Brain microvascular endothelial cell (primary cell): ENCODE measurements at regions not wholly inside any gene's neighbourhood (a gene's known extent, or its start where the extent isn't known, plus 50 kb on each side); places are given as distances from the start of the nearest gene placed in this dataset.

Experiments
- DNase-seq: peaks from one replicate; pipeline ENCODE4 v3.0.0-alpha.2; 2020
- H3K27ac ChIP-seq: fragments of 250-450 bp; sonication (Bioruptor Pico); 2 replicates; pipeline ENCODE4 v1.5.1; 2020; ENCODE audit warnings: mild to moderate bottlenecking, moderate library complexity
- H3K27me3 ChIP-seq: fragments of 250-450 bp; sonication (Bioruptor Pico); replicated peaks from 2 replicates; pipeline ENCODE4 v1.5.1; 2020; ENCODE audit warnings: mild to moderate bottlenecking
- H3K36me3 ChIP-seq: fragments of 250-450 bp; sonication (Bioruptor Pico); replicated peaks from 2 replicates; pipeline ENCODE4 v1.5.1; 2020; ENCODE audit warnings: mild to moderate bottlenecking
- H3K4me3 ChIP-seq: 2 replicates; pipeline ENCODE4 v1.5.1; 2011; ENCODE audit warnings: low read depth, mild to moderate bottlenecking, control low read depth, low read length, moderate library complexity
- in situ Hi-C: cut with HindIII; loops from 2 replicates; pipeline ENCODE4 v1.10.0; 2017; ENCODE audit warnings: low sequenced_read_pairs, low pct_ligation_motif_present
- TF ChIP-seq, protein P1 (sequence below): IDR thresholded peaks from 2 replicates; pipeline ENCODE4 v1.5.1; 2011; ENCODE audit warnings: low read depth, mild to moderate bottlenecking, moderate library complexity, low read length, control low read depth, inconsistent platforms; ENCODE audit errors: missing control alignments

DNA sequence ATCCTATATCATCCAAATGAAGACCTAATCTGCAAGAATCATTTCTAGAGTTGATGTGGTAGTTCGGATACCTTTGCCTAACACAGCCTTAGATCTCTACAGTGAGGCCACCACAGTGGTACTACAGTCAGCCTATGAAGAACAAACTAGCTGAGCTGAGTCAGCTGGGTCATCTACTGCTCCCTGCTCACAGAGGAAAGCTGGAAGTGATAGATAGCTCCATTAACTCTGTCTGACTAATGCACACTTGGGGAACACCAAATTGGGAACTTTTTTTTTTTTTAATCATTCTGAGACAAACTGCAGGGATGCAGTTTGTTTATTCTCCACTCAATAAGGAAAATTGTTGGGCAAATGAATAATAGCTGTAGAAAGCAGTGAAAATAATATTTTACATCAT is 1160.6 kb downstream of the PCDH9 start:
- Histone ChIP-seq H3K36me3 (no peaks in the 10 kb centered on the region), H3K27ac (no peak overlapping the region), H3K4me3 (no peak overlapping the region), H3K27me3 (no peaks in the 10 kb centered on the region)
- in situ Hi-C loops, result no loop called here
- TF ChIP-seq, protein P1, sequence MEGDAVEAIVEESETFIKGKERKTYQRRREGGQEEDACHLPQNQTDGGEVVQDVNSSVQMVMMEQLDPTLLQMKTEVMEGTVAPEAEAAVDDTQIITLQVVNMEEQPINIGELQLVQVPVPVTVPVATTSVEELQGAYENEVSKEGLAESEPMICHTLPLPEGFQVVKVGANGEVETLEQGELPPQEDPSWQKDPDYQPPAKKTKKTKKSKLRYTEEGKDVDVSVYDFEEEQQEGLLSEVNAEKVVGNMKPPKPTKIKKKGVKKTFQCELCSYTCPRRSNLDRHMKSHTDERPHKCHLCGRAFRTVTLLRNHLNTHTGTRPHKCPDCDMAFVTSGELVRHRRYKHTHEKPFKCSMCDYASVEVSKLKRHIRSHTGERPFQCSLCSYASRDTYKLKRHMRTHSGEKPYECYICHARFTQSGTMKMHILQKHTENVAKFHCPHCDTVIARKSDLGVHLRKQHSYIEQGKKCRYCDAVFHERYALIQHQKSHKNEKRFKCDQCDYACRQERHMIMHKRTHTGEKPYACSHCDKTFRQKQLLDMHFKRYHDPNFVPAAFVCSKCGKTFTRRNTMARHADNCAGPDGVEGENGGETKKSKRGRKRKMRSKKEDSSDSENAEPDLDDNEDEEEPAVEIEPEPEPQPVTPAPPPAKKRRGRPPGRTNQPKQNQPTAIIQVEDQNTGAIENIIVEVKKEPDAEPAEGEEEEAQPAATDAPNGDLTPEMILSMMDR, result no peak
- peak; percentile 19 for DNase-seq

DNA sequence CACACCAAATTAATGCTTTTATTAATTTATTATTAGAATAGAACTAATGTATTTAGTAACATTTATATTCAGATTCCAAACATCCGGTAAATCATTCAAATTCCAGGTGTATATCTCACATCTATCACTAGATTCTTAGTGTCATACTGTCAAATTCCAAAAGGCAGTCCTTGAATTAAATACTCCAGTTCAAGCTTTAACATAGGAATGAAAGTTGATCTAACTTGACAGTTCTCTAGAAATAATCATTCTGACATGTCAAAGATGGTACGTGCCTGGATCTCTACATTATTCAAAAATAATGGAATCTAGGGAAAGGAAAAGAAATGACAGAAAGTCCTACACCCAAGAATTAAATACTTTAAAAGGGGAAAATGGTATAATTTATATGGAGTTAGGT is 1161.5 kb downstream of the PCDH9 start:
- TF ChIP-seq, protein P1, result no peak
- H3K27me3 ChIP-seq, result no peaks in the 10 kb centered on the region
- in situ Hi-C loops, result no loop called here
- H3K27ac ChIP-seq, result no peak overlapping the region
- no peak overlapping the region for H3K4me3 ChIP-seq
- no peak for DNase-seq
- H3K36me3 ChIP-seq, result no peaks in the 10 kb centered on the region

DNA sequence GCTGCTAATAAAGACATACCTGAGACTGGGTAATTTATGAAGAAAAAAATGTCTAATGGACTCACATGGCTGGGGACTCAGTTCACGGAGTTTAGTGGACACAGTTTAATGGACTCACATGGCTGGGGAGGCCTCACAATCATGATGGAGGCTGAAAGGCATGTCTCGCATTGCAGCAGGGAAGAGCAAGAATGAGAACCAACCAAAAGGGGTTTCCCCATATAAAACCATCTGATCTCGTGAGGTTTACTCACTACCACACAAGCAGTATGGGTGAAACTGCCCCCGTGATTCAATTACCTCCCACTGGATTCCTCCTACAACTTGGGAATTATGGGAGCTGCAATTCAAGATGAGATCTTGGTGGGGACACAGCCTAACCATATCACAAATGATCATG is 1181.2 kb downstream of the PCDH9 start:
- Histone ChIP-seq H3K27me3 (no peaks in the 10 kb centered on the region), H3K4me3 (no peak overlapping the region), H3K27ac (no peak overlapping the region), H3K36me3 (no peaks in the 10 kb centered on the region)
- TF ChIP-seq, protein P1, result no peak
- in situ Hi-C loops, result no loop called here
- no peak for DNase-seq

DNA sequence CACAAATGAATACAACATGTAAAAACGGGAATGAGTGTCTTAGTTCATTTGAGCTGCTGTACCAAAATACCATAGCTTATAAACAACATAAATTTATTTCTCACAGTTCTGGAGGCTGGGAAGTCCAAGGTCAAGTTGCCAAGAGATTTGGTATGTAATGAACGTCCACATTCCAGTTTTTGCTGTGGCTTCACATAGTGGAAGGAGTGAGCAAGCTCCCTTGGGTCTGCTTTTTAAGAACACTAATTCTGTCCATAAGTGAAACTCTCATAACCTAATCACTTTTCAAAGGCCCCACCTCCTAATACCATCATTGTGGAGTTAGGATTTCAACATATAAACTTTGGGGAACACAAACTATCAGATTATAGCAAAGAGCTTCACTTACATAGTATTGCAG is 1189.6 kb downstream of the PCDH9 start:
- H3K36me3 ChIP-seq, result no peaks in the 10 kb centered on the region
- no peak overlapping the region for H3K4me3 ChIP-seq
- in situ Hi-C loops, result no loop called here
- no peak for DNase-seq
- TF ChIP-seq, protein P1, result no peak
- no peaks in the 10 kb centered on the region for H3K27me3 ChIP-seq
- no peak overlapping the region for H3K27ac ChIP-seq

DNA sequence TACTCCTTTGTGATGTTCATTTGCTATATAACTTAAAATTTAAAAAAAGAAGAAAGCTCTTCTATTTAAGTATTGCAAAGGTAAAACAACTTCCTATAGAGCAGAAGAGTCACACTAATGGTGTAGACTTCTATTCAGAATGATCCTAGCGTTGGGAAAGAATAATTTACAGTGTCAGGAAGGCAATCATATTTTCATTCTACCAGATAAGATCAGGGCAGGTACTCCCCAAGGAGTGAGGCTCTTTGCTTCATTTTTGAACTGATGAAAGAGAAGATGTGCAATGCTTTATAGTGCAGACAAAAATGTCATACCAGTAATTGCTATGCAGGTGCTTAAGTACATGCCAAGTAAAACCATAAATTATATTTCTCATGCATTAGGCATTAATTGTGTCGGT is 1193.0 kb downstream of the PCDH9 start:
- H3K27me3 ChIP-seq, result no peaks in the 10 kb centered on the region
- H3K4me3 ChIP-seq, result no peak overlapping the region
- H3K27ac ChIP-seq, result no peak overlapping the region
- H3K36me3 ChIP-seq, result no peaks in the 10 kb centered on the region
- TF ChIP-seq, protein P1, result no peak
- in situ Hi-C loops, result no loop called here
- DNase-seq, result no peak

DNA sequence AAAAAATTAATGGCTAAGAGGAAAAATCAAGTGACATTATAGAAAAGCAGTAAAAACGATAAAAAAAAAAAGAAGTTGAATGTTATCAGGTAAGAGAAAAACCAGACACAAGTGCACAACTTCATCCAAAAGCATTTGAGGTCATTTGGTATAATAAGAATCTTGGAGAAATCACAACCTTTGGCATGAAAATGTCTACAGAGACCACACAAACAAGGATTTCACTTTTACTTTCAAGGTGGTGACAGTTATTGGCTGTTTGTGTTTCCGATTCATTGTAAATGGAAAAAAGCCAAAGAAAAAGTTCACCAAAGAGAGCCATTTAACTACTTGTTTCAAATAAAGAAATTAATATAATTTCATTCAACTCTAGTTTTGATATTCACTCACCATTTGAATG is 1193.5 kb downstream of the PCDH9 start:
- H3K4me3 ChIP-seq, result no peak overlapping the region
- H3K27ac ChIP-seq, result no peak overlapping the region
- no peaks in the 10 kb centered on the region for H3K27me3 ChIP-seq
- TF ChIP-seq, protein P1, result no peak
- no peak for DNase-seq
- in situ Hi-C loops, result no loop called here
- no peaks in the 10 kb centered on the region for H3K36me3 ChIP-seq
